Erythroblast (primary cell): ENCODE measurements at regions not wholly inside any gene's neighbourhood (a gene's known extent, or its start where the extent isn't known, plus 50 kb on each side); places are given as distances from the start of the nearest gene placed in this dataset.

Experiments
- GATA1 ChIP-seq: IDR thresholded peaks from 2 replicates; pipeline ENCODE4 v1.6.1; 2011; ENCODE audit warnings: low read depth, mild to moderate bottlenecking, control low read depth, low read length, moderate library complexity
- POLR2A ChIP-seq: IDR thresholded peaks from 2 replicates; pipeline ENCODE4 v1.6.1; 2011; ENCODE audit warnings: mild to moderate bottlenecking, low read length

DNA sequence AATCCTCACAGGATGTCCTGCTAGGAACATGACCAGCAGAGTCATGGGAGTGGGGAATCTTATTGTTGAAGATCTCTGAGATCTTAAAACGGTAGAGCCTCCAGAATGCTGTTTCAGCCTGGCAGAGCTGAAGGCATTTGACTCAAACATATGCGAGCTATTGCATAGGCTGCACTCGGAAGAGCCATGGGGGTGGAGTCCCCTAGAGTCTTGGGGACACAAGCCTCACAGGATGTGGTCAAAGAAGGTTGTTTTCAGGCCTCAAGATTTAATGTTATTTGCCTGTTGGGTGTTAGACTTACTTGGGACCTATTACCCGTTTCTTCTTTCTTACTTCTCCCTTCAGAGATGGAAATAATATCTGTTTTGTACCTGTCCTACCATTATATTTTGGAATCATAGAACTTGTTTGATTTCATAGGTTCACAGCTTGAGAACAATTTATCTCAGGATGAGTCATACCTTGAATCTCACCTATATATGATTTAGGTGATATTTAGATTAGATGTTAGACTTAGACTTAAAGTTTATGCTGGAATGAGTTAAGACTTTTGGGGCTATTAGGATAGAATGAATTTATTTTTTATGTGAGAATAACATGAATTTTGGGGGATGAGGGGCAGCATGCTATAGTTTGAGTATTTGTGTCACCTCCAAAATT is 172.2 kb upstream of the ATP2B1 start:
- no peak for TF ChIP-seq POLR2A
- TF ChIP-seq GATA1, result no peak
